Naive thymus-derived CD4-positive, alpha-beta T cell (primary cell): ENCODE measurements at regions not wholly inside any gene's neighbourhood (a gene's known extent, or its start where the extent isn't known, plus 50 kb on each side); places are given as distances from the start of the nearest gene placed in this dataset.
"Not testable (repeated sequence)": the region's sequence is repeated elsewhere in the genome, so short reads cannot be mapped to it uniquely, and the experiment has no call there.

Source experiments
- ATAC-seq: fragments of 150-1000 bp; cut with Tn5 transposase; 2 replicates; pipeline ENCODE4 v1.10.0; 2021; ENCODE audit warnings: mild to moderate bottlenecking, moderate library complexity
- CTCF ChIA-PET: fragments of 350-600 bp; sonication (Branson Sonifier 250); formaldehyde crosslinking; loops from one replicate; lab custom pipeline; 2021; ENCODE audit warnings: antibody characterized with exemption; lab: Charles Lee
- POLR2A ChIA-PET: fragments of 350-600 bp; sonication (Branson Sonifier 250); formaldehyde crosslinking; loops from one replicate; lab custom pipeline; 2021; ENCODE audit warnings: antibody characterized with exemption, inconsistent platforms; lab: Charles Lee
- DNase-seq, 9 donors: peaks; one replicate each; pipeline versions ENCODE4 v3.0.0 to v3.0.0-alpha.2; 2020 to 2022; ENCODE audit warnings: mixed read lengths in 1 of 9
- H3K27ac ChIP-seq: one replicate; pipeline ENCODE4 v1.7.0; 2013; ENCODE audit warnings: mild to moderate bottlenecking, low read depth, low read length, moderate library complexity
- H3K27me3 ChIP-seq, 2 donors: one replicate each; pipeline ENCODE4 v1.7.0; 2013; ENCODE audit warnings: low read length in 2 of 2, mild to moderate bottlenecking in 2 of 2, moderate library complexity in 2 of 2; ENCODE audit not compliant: control insufficient read depth in 2 of 2, insufficient read depth in 2 of 2
- H3K36me3 ChIP-seq, 3 experiments: 1 replicate in 2 of 3; 2 replicates in 1 of 3; pipeline ENCODE4 v1.7.0; 2013; ENCODE audit warnings: low read length in 3 of 3, mild to moderate bottlenecking in 3 of 3, moderate library complexity in 1 of 3; ENCODE audit not compliant: insufficient read depth in 3 of 3, control insufficient read depth in 2 of 3
- H3K4me1 ChIP-seq, 2 donors: one replicate each; pipeline ENCODE4 v1.7.0; 2013; ENCODE audit warnings: low read length in 2 of 2, mild to moderate bottlenecking in 2 of 2, moderate library complexity in 1 of 2; ENCODE audit not compliant: control insufficient read depth in 2 of 2, insufficient read depth in 2 of 2
- H3K4me3 ChIP-seq: 2 replicates; pipeline ENCODE4 v1.7.0; 2013; ENCODE audit warnings: mild to moderate bottlenecking, low read length
- H3K9me3 ChIP-seq, 3 experiments: 1 replicate in 2 of 3; 2 replicates in 1 of 3; pipeline ENCODE4 v1.7.0; 2013; ENCODE audit warnings: low read length in 3 of 3; ENCODE audit not compliant: control insufficient read depth in 2 of 3
- H3K27ac Mint-ChIP-seq, 9 donors: one replicate each; pipeline ENCODE4 v1.8.0; 2020 to 2022; ENCODE audit warnings: mixed read lengths in 9 of 9, mild to moderate bottlenecking in 8 of 9, moderate library complexity in 5 of 9, inconsistent platforms in 2 of 9
- H3K27me3 Mint-ChIP-seq, 5 donors: one replicate each; pipeline ENCODE4 v1.8.0; 2021 to 2022; ENCODE audit warnings: mixed read lengths in 5 of 5, mild to moderate bottlenecking in 1 of 5
- H3K36me3 Mint-ChIP-seq, 5 donors: one replicate each; pipeline ENCODE4 v1.8.0; 2020 to 2022; ENCODE audit warnings: mixed read lengths in 5 of 5, mild to moderate bottlenecking in 3 of 5, inconsistent platforms in 1 of 5
- H3K4me1 Mint-ChIP-seq, 7 donors: one replicate each; pipeline ENCODE4 v1.8.0; 2020 to 2022; ENCODE audit warnings: mixed read lengths in 7 of 7, mild to moderate bottlenecking in 3 of 7, inconsistent platforms in 1 of 7
- H3K4me3 Mint-ChIP-seq, 10 donors: one replicate each; pipeline ENCODE4 v1.8.0; 2020 to 2022; ENCODE audit warnings: mild to moderate bottlenecking in 10 of 10, mixed read lengths in 10 of 10, moderate library complexity in 6 of 10, inconsistent platforms in 2 of 10
- H3K9me3 Mint-ChIP-seq, 11 donors: one replicate each; pipeline ENCODE4 v1.8.0; 2020 to 2022; ENCODE audit warnings: mixed read lengths in 11 of 11, mild to moderate bottlenecking in 4 of 11, inconsistent platforms in 1 of 11, moderate library complexity in 1 of 11
- intact Hi-C, 2 donors: fragments of 100-400 bp; cut with micrococcal nuclease; formaldehyde crosslinking; loops; one replicate each; pipeline ENCODE4 v1.15.1; 2023

DNA sequence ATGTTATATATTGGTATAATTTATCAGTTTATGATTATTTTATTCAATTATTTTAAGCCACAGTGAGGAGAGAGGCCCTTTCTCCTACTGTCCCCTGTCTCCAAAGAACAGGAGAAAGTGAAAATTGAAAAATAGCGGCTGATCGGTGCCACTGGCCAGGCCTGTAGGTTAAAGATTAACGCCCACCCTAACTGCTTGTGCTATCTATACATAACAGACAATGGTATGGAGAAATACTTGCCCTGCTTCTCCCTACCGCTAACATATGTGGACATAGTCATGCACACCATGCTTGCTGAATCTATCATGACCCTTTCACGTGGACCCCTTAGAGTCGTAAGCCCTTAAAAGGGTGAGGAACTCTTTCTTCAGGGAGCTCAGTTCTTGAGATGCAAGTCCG lies 67.5 kb downstream of the EIF1AY start:
- Mint-ChIP-seq H3K4me1 (no peaks in the 10 kb centered on the region), H3K36me3 (peaks cover 0 to 4% (median 0%) of the 10 kb centered on the region in 5 donors), H3K27ac (no peak overlapping the region), H3K9me3 (peaks cover 0 to 15% (median 0%) of the 10 kb centered on the region in 11 donors), H3K27me3 (no peaks in the 10 kb centered on the region), H3K4me3 (no peak overlapping the region)
- DNase-seq (no peak), ATAC-seq (no peak)
- POLR2A ChIA-PET = no interaction called here
- Histone ChIP-seq H3K4me3 (no peak overlapping the region), H3K9me3 (no peaks in the 10 kb centered on the region), H3K27me3 (no peaks in the 10 kb centered on the region), H3K36me3 (no peaks in the 10 kb centered on the region), H3K4me1 (no peaks in the 10 kb centered on the region), H3K27ac (no peak overlapping the region)
- CTCF ChIA-PET = no interaction called here
- intact Hi-C loops = no loop called here

DNA sequence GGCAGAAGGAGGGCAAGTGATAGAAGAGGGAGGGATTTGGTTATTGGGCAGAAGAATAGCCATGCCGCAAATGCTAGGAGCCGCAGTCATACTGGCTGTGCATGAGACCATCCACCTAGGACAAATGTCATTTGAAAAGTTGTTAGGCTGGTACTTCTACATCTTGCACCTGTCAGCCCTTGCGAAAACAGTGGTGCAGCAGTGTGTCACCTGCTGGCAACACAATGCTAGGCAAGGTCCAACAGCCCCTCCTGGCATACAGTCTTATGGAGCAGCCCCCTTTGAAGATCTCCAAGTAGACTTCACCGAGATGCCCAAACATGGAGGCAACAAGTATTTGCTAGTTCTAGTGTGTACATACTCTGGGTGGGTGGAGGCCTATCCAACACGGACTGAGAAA lies 72.7 kb downstream of the EIF1AY start:
- Mint-ChIP-seq H3K27me3 (no peaks in the 10 kb centered on the region), H3K4me1 (no peaks in the 10 kb centered on the region), H3K27ac (no peak overlapping the region), H3K9me3 (no peaks in the 10 kb centered on the region), H3K4me3 (no peak overlapping the region), H3K36me3 (no peaks in the 10 kb centered on the region)
- intact Hi-C loops = no loop called here
- no peak for ATAC-seq
- POLR2A ChIA-PET = no interaction called here
- Histone ChIP-seq H3K4me3 (no peak overlapping the region), H3K4me1 (no peaks in the 10 kb centered on the region), H3K9me3 (no peaks in the 10 kb centered on the region), H3K27ac (no peak overlapping the region), H3K27me3 (no peaks in the 10 kb centered on the region), H3K36me3 (no peaks in the 10 kb centered on the region)
- DNase-seq = no peak
- CTCF ChIA-PET = no interaction called here

- H3K4me3 ChIP-seq, H3K36me3 Mint-ChIP-seq, DNase-seq, H3K4me1 Mint-ChIP-seq, CTCF ChIA-PET, H3K27me3 ChIP-seq, H3K9me3 Mint-ChIP-seq, H3K27me3 Mint-ChIP-seq, H3K9me3 ChIP-seq, H3K4me1 ChIP-seq, H3K36me3 ChIP-seq, ATAC-seq, H3K4me3 Mint-ChIP-seq, H3K27ac ChIP-seq, intact Hi-C loops, H3K27ac Mint-ChIP-seq, POLR2A ChIA-PET: not testable (repeated sequence)
These were observed 73.3 kb downstream of the EIF1AY start for GRCh38 chrY:20648891-20649290.

DNA sequence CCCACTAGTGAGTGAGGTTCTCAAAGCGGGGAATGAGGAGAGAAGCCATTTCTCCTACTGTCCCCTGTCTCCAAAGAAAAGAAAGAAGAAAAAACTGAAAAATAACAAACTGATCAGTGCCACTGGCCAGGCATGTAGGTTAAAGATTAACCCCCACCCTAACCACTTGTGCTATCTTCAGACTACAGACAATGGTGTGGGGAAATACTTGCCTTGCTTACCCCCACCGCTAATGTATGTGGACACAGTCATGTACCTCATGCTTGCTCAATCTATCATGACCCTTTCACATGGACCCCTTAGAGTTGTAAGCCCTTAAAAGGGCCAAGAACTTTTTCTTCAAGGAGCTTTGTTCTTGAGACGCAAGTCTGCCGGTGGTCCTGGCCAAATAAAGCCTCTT lies 75.9 kb downstream of the EIF1AY start:
- H3K27ac Mint-ChIP-seq = no peak overlapping the region
- Histone ChIP-seq H3K36me3 (no peaks in the 10 kb centered on the region), H3K4me1 (no peaks in the 10 kb centered on the region), H3K27me3 (no peaks in the 10 kb centered on the region), H3K27ac (no peak overlapping the region), H3K9me3 (no peaks in the 10 kb centered on the region), H3K4me3 (no peak overlapping the region)
- POLR2A ChIA-PET = no interaction called here
- CTCF ChIA-PET = no interaction called here
- H3K4me1 Mint-ChIP-seq = no peaks in the 10 kb centered on the region
- ATAC-seq = no peak
- H3K36me3 Mint-ChIP-seq = no peaks in the 10 kb centered on the region
- intact Hi-C loops = no loop called here
- DNase-seq = no peak
- H3K27me3 Mint-ChIP-seq = no peaks in the 10 kb centered on the region
- no peaks in the 10 kb centered on the region for H3K9me3 Mint-ChIP-seq
- H3K4me3 Mint-ChIP-seq = no peak overlapping the region

DNA sequence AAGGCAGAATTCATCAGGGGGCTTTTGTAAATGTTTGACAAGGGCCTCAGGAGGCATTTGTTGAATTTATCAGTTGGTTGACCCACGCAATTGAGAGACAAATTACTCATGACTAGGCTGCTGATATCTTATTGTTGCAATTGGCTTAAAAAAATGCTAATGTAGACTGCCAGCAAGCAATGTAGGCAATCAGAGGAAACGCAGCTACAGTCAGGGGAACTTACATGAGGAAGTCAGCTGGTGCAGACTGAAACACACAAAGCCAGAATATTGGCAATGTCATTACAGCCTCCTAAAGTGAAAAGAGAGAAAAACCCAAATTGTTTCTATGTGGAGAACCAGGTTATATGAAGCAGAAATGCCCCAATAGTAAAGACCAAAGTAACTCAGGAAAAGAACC lies 83.9 kb downstream of the EIF1AY start:
- Mint-ChIP-seq H3K27ac (peak overlapping the region in 1 of 9 donors; percentile 59), H3K36me3 (no peaks in the 10 kb centered on the region)
- ATAC-seq = no peak

GRCh38 chrY:20662204-20662603 lies 86.6 kb downstream of the EIF1AY start:
- H3K27ac Mint-ChIP-seq = no peak overlapping the region
- H3K4me1 Mint-ChIP-seq = peaks cover 0 to 5% (median 0%) of the 10 kb centered on the region in 7 donors
- ChIA-PET CTCF (no interaction called here), POLR2A (no interaction called here)
- H3K4me3 Mint-ChIP-seq = no peak overlapping the region
- no peaks in the 10 kb centered on the region for H3K36me3 ChIP-seq
- no peak overlapping the region for H3K4me3 ChIP-seq
- intact Hi-C loops = no loop called here
- H3K9me3 ChIP-seq = no peaks in the 10 kb centered on the region
- H3K9me3 Mint-ChIP-seq = peaks cover 0 to 5% (median 0%) of the 10 kb centered on the region in 11 donors
- no peaks in the 10 kb centered on the region for H3K27me3 Mint-ChIP-seq
- no peaks in the 10 kb centered on the region for H3K27me3 ChIP-seq
- no peaks in the 10 kb centered on the region for H3K36me3 Mint-ChIP-seq
- ATAC-seq (no peak), DNase-seq (no peak)
- H3K4me1 ChIP-seq = no peaks in the 10 kb centered on the region
- H3K27ac ChIP-seq = no peak overlapping the region

More for the DNA sequence above, 83.9 kb downstream of the EIF1AY start:
- Histone ChIP-seq H3K4me3 (no peak overlapping the region), H3K4me1 (no peaks in the 10 kb centered on the region), H3K9me3 (no peaks in the 10 kb centered on the region), H3K27me3 (no peaks in the 10 kb centered on the region), H3K27ac (no peak overlapping the region), H3K36me3 (no peaks in the 10 kb centered on the region)
- intact Hi-C loops = loop anchor here in 1 of 2 donors (1.0 kb wide), 1 partner anchor 38 kb away; no protein-coding TSS in a partner anchor
- CTCF ChIA-PET = no interaction called here
- POLR2A ChIA-PET = interaction anchor here (0.5 kb wide), 1 partner anchor 913 kb away, joined by 3 read pairs; no protein-coding TSS in a partner anchor
- H3K27me3 Mint-ChIP-seq = no peaks in the 10 kb centered on the region
- no peak overlapping the region for H3K4me3 Mint-ChIP-seq
- DNase-seq = no peak
- peaks cover 0 to 5% (median 0%) of the 10 kb centered on the region in 7 donors for H3K4me1 Mint-ChIP-seq
- no peaks in the 10 kb centered on the region for H3K9me3 Mint-ChIP-seq

- Histone ChIP-seq H3K4me3 (no peak overlapping the region), H3K27me3 (no peaks in the 10 kb centered on the region), H3K4me1 (no peaks in the 10 kb centered on the region), H3K27ac (no peak overlapping the region), H3K9me3 (no peaks in the 10 kb centered on the region), H3K36me3 (no peaks in the 10 kb centered on the region)
- Mint-ChIP-seq H3K27ac (no peak overlapping the region), H3K36me3 (peaks cover 0 to 2% (median 0%) of the 10 kb centered on the region in 5 donors), H3K4me1 (peaks cover 0 to 5% (median 0%) of the 10 kb centered on the region in 7 donors), H3K9me3 (peaks cover 0 to 7% (median 0%) of the 10 kb centered on the region in 11 donors), H3K27me3 (no peaks in the 10 kb centered on the region), H3K4me3 (no peak overlapping the region)
- intact Hi-C loops = no loop called here
- DNase-seq (no peak), ATAC-seq (no peak)
- POLR2A ChIA-PET = no interaction called here
- CTCF ChIA-PET = no interaction called here
These were observed 88.6 kb downstream of the EIF1AY start for GRCh38 chrY:20664196-20664595.
